GM23338 (cell line): ENCODE measurements at regions not wholly inside any gene's neighbourhood (a gene's known extent, or its start where the extent isn't known, plus 50 kb on each side); places are given as distances from the start of the nearest gene placed in this dataset.

Experiments used
- ATAC-seq: fragments of 200-7000 bp; cut with Tn5 transposase; 3 replicates; pipeline ENCODE4 v1.9.1; 2020
- DNase-seq: peaks from one replicate; pipeline ENCODE4 v3.0.0-alpha.2; 2015; ENCODE audit warnings: low spot score
- H2AFZ ChIP-seq: fragments of 200-600 bp; sonication (generic); 2 replicates; pipeline ENCODE4 v1.8.0; 2016; ENCODE audit warnings: antibody characterized with exemption, mild to moderate bottlenecking, moderate library complexity
- H3F3A ChIP-seq: fragments of 200-600 bp; sonication (generic); replicated peaks from 2 replicates; pipeline ENCODE4 v1.8.0; 2017; ENCODE audit warnings: antibody characterized with exemption, mixed run types, low read depth
- H3K27ac ChIP-seq: fragments of 200-600 bp; sonication (generic); 2 replicates; pipeline ENCODE4 v1.6.1; 2016; ENCODE audit warnings: low read depth
- H3K27me3 ChIP-seq: fragments of 200-600 bp; sonication (generic); 2 replicates; pipeline ENCODE4 v1.8.0; 2016; ENCODE audit warnings: mild to moderate bottlenecking, mixed run types, moderate library complexity; ENCODE audit not compliant: insufficient read depth
- H3K36me3 ChIP-seq: fragments of 200-600 bp; sonication (generic); 2 replicates; pipeline ENCODE4 v1.8.0; 2016; ENCODE audit warnings: mild to moderate bottlenecking; ENCODE audit not compliant: insufficient read depth
- H3K4me1 ChIP-seq: fragments of 200-600 bp; sonication (generic); 2 replicates; pipeline ENCODE4 v1.8.0; 2016; ENCODE audit warnings: mild to moderate bottlenecking, moderate library complexity; ENCODE audit not compliant: insufficient read depth
- H3K4me2 ChIP-seq: fragments of 200-600 bp; sonication (generic); 2 replicates; pipeline ENCODE4 v1.7.1; 2017; ENCODE audit warnings: mixed run types
- H3K4me3 ChIP-seq: fragments of 200-600 bp; sonication (generic); 2 replicates; pipeline ENCODE4 v1.6.1; 2016; ENCODE audit warnings: mixed run types
- H3K79me2 ChIP-seq: fragments of 200-600 bp; sonication (generic); replicated peaks from 2 replicates; pipeline ENCODE4 v1.8.0; 2017; ENCODE audit warnings: mild to moderate bottlenecking; ENCODE audit not compliant: insufficient read depth
- H3K9me2 ChIP-seq: fragments of 200-600 bp; sonication (generic); 2 replicates; pipeline ENCODE4 v1.8.0; 2017; ENCODE audit not compliant: insufficient read depth
- H4K20me1 ChIP-seq: fragments of 200-600 bp; sonication (generic); replicated peaks from 2 replicates; pipeline ENCODE4 v1.8.0; 2017; ENCODE audit warnings: mild to moderate bottlenecking; ENCODE audit not compliant: insufficient read depth
- H3K27ac Mint-ChIP-seq: 2 replicates; pipeline ENCODE4 v1.8.0; 2020; ENCODE audit warnings: inconsistent platforms, mild to moderate bottlenecking, moderate library complexity, mixed read lengths
- H3K27me3 Mint-ChIP-seq: 3 replicates; pipeline ENCODE4 v1.8.0; 2022; ENCODE audit warnings: low read depth, mild to moderate bottlenecking, moderate library complexity, mixed read lengths, inconsistent platforms; ENCODE audit not compliant: insufficient read depth, poor library complexity
- H3K36me3 Mint-ChIP-seq: 3 replicates; pipeline ENCODE4 v1.8.0; 2021; ENCODE audit warnings: low read depth, mild to moderate bottlenecking, inconsistent platforms, moderate library complexity, mixed read lengths
- H3K4me1 Mint-ChIP-seq: 3 replicates; pipeline ENCODE4 v1.8.0; 2020; ENCODE audit warnings: mild to moderate bottlenecking, inconsistent platforms, mixed read lengths
- H3K4me3 Mint-ChIP-seq: 3 replicates; pipeline ENCODE4 v1.8.0; 2021; ENCODE audit warnings: moderate library complexity, mild to moderate bottlenecking, inconsistent platforms, mixed read lengths
- H3K9me3 Mint-ChIP-seq: 3 replicates; pipeline ENCODE4 v1.8.0; 2020; ENCODE audit warnings: moderate library complexity, mild to moderate bottlenecking, inconsistent platforms, mixed read lengths
- CREB1 ChIP-seq: fragments of 250-450 bp; sonication (Bioruptor Pico); IDR thresholded peaks from 2 replicates; pipeline ENCODE4 v1.5.0; 2020; ENCODE audit warnings: low read depth, mild to moderate bottlenecking, moderate library complexity
- EZH2 ChIP-seq: fragments of 200-600 bp; sonication (generic); IDR thresholded peaks from one replicate; pipeline ENCODE4 v1.8.0; 2017; ENCODE audit warnings: antibody characterized with exemption, mild to moderate bottlenecking, low read depth; ENCODE audit not compliant: unreplicated experiment
- ZNF462 ChIP-seq: fragments of 250-450 bp; sonication (Bioruptor Pico); IDR thresholded peaks from 2 replicates; pipeline ENCODE4 v1.5.0; 2020; ENCODE audit warnings: mild to moderate bottlenecking, moderate library complexity
- TF ChIP-seq, protein P1 (sequence below), 2 experiments: fragments of 200-600 bp in 1 of 2; sonication (generic) in 1 of 2; conservative IDR thresholded peaks; 2 replicates each; pipeline versions ENCODE4 v1.5.1 to v1.6.1; 2016 to 2017; ENCODE audit warnings: antibody characterized with exemption in 2 of 2, low read depth in 2 of 2, mild to moderate bottlenecking in 2 of 2, moderate library complexity in 1 of 2

- TF ChIP-seq ZNF462: no peak
Observed at GRCh38 chrX:57822398-57822797, 87.9 kb downstream of the ZXDA start (continued).

GRCh38 chrX:57821703-57822387 lies 88.4 kb downstream of the ZXDA start:
- Histone ChIP-seq H3K27me3 (no peaks in the 10 kb centered on the region), H3K36me3 (no peaks in the 10 kb centered on the region), H3K79me2 (no peaks in the 10 kb centered on the region), H3K4me2 (no peak overlapping the region), H4K20me1 (no peaks in the 10 kb centered on the region), H3F3A (no peaks in the 10 kb centered on the region), H2AFZ (no peak overlapping the region; the same call in 1 of the 2 replicates), H3K4me1 (peaks cover 4% of the 10 kb centered on the region; the same call in 1 of the 2 replicates), H3K4me3 (no peak overlapping the region), H3K9me2 (no peaks in the 10 kb centered on the region), H3K27ac (no peak overlapping the region)
- TF ChIP-seq, protein P1, sequence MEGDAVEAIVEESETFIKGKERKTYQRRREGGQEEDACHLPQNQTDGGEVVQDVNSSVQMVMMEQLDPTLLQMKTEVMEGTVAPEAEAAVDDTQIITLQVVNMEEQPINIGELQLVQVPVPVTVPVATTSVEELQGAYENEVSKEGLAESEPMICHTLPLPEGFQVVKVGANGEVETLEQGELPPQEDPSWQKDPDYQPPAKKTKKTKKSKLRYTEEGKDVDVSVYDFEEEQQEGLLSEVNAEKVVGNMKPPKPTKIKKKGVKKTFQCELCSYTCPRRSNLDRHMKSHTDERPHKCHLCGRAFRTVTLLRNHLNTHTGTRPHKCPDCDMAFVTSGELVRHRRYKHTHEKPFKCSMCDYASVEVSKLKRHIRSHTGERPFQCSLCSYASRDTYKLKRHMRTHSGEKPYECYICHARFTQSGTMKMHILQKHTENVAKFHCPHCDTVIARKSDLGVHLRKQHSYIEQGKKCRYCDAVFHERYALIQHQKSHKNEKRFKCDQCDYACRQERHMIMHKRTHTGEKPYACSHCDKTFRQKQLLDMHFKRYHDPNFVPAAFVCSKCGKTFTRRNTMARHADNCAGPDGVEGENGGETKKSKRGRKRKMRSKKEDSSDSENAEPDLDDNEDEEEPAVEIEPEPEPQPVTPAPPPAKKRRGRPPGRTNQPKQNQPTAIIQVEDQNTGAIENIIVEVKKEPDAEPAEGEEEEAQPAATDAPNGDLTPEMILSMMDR (conservative IDR thresholded peaks at IDR 0.05; ENCODE audit: low read depth in 2 of 2): peak; percentile 61 to 62
- no peak for TF ChIP-seq EZH2
- no peak for TF ChIP-seq CREB1 (CRISPR knock-in tag)
- Mint-ChIP-seq H3K4me3 (no peak overlapping the region), H3K36me3 (no peaks in the 10 kb centered on the region), H3K9me3 (peaks cover 33% of the 10 kb centered on the region), H3K27ac (peak overlapping the region; percentile 4; the same call in 1 of the 2 replicates), H3K27me3 (peaks cover 2% of the 10 kb centered on the region), H3K4me1 (peaks cover 3% of the 10 kb centered on the region; the same call in 1 of the 3 replicates)
- peak; percentile 63 for ATAC-seq
- peak; percentile 74 for DNase-seq
